GM12892 (cell line): ENCODE measurements at regions not wholly inside any gene's neighbourhood (a gene's known extent, or its start where the extent isn't known, plus 50 kb on each side); places are given as distances from the start of the nearest gene placed in this dataset.
"Not testable (repeated sequence)": the region's sequence is repeated elsewhere in the genome, so short reads cannot be mapped to it uniquely, and the experiment has no call there.

Source experiments
- DNase-seq: peaks from one replicate; pipeline ENCODE4 v3.0.0; 2011; ENCODE audit not compliant: insufficient read length
- FAIRE-seq: peaks from 2 replicates; lab custom pipeline; 2011; peaks lifted over from hg19 to GRCh38; lab: Jason Lieb, UNC
- POLR2A ChIP-seq: IDR thresholded peaks from 2 replicates; pipeline ENCODE4 v1.6.1; 2011; ENCODE audit warnings: low read depth, low read length, control low read depth
- POLR2AphosphoS5 ChIP-seq: IDR thresholded peaks from 2 replicates; pipeline ENCODE4 v1.6.1; 2011; ENCODE audit warnings: low read depth, low read length, control low read depth
- TAF1 ChIP-seq: IDR thresholded peaks from 2 replicates; pipeline ENCODE4 v1.6.1; 2011; ENCODE audit warnings: low read depth, mild to moderate bottlenecking, control low read depth, low read length, borderline replicate concordance

DNA sequence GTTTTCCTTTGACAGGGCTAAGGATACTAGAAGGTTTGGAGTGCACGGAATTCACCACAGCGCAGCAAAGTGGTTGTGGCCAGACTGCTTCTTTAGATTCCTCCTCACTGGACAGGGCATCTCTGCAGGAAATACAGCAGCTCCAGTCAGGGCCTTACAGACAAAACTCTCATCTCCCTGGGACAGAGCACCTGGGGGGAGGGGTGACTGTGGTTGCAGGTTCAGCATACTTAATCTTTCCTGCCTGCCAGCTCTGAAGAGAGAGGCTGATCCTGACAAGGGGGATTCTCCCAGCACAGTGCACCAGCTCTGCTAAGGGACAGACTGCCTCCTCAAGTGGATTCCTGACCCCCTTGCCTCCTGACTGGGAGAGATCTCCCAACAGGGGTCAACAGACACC, 1257.9 kb downstream of the NXPH1 start:
- DNase-seq (no peak), FAIRE-seq (no peak)
- TF ChIP-seq POLR2AphosphoS5: no peak
- no peak for TF ChIP-seq TAF1
- TF ChIP-seq POLR2A: no peak

DNA sequence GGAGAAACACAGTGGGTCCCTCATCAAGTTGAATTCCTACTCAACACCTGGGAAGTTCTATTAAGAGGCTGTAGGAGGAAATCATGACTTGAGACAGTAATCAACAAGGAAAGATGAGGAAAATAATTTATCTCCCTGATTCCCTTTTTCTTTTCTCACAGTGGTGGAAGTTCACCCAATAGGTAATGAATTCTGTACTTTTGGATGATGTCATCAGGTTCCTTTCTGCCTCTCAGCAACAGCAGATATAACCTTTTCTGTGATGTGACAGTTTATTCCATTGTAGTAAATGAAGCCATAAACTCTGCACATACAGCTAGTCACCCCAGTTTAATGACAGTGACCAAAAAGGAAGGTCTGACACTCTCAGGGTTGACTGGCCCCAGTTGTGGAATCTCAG, 1265.0 kb downstream of the NXPH1 start:
- FAIRE-seq: no peak
- no peak for DNase-seq
- no peak for TF ChIP-seq TAF1
- no peak for TF ChIP-seq POLR2A
- no peak for TF ChIP-seq POLR2AphosphoS5

- DNase-seq (no peak), FAIRE-seq (no peak)
- TF ChIP-seq POLR2A (no peak), POLR2AphosphoS5 (no peak), TAF1 (no peak)
Observed at GRCh38 chr7:9709216-9709615, 1264.5 kb upstream of the PHF14 start.

DNA sequence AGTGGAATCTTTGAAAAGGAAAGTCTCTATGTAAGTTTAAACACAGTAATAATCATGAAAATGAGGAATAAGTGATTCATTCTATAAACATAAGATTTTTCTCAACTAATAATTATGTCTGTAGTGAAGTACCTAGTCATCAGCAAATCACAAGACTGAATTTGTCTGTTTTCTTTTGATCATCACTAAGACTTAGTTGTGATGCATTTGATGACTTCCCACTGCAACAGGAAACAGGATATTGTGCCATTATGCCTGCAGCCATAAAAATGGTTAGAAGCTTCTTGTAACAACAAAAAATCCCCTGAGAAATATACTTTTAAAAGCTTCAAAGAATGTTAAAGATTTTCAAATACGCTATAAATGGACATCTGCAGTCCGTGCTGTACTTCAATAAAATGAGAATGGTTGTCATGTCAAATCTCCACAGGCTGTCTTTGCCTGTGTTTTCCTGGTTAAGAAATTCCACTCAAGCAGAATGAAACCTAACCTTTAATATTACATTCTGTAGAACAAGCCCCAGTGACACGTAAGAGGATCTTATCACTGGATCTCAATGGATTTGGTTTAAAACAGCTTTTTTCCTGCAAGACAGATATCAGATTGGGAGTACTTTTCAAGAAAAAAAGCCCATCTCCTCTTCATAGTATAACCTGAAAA, 1262.3 kb upstream of the PHF14 start:
- no peak for TF ChIP-seq POLR2A
- TF ChIP-seq TAF1: no peak
- no peak for TF ChIP-seq POLR2AphosphoS5
- DNase-seq (no peak), FAIRE-seq (no peak)

DNA sequence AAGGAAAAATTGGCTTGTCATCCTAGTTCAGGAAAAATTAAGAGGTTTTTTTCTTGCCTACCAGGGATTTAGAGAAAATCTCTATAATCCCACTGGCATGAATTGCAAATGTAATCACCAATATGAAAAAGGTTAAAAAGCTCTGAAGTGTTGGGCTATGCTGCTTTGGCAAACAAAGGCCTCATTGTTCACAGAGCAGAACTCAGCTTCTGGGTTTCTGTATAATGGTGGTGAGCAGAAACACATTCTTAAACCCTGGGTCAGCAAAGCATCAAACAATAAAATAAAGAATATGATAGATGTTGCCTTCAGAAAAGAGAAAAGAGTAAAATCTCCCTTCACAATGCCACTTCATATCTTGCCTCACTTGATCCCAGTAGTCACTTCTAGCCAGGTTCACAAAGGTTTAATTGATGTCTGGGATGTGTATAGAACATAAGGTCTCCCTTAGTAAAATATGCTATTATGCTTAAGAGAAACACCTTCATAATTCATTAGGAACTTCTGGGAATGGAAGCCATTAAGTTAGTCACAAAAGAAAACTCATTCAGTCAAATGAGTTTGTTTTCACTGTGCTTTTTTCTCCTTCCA, 1255.5 kb upstream of the PHF14 start:
- FAIRE-seq (no peak), DNase-seq (no peak)
- TF ChIP-seq TAF1: no peak
- TF ChIP-seq POLR2AphosphoS5: no peak
- no peak for TF ChIP-seq POLR2A

- no peak for FAIRE-seq
- DNase-seq: no peak
- TF ChIP-seq POLR2A (no peak), TAF1 (no peak), POLR2AphosphoS5 (no peak)
Observed at GRCh38 chr7:9719303-9719702, 1254.4 kb upstream of the PHF14 start.

- TF ChIP-seq POLR2AphosphoS5 (no peak), POLR2A (no peak), TAF1 (no peak)
- FAIRE-seq (no peak), DNase-seq (no peak)
Observed at GRCh38 chr7:9719721-9720120, 1254.0 kb upstream of the PHF14 start.

- not testable (repeated sequence) for FAIRE-seq, DNase-seq
Observed at GRCh38 chr7:9725940-9726663, 1247.6 kb upstream of the PHF14 start.

DNA sequence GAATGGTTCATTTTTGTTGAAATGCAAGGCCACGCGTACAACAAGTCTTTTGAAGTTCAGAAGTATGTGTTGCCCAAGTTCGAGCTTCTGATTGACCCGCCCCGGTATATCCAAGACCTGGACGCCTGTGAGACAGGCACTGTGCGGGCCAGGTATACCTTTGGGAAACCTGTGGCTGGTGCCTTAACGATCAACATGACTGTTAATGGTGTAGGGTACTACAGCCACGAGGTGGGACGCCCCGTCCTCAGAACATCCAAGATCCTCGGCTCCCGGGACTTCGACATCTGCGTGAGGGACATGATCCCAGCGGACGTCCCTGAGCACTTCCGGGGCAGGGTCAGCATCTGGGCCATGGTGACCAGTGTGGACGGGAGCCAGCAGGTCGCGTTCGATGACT, 1246.9 kb upstream of the PHF14 start:
- not testable (repeated sequence) for DNase-seq, FAIRE-seq

GRCh38 chr7:9727467-9727869, 1246.2 kb upstream of the PHF14 start:
- DNase-seq, FAIRE-seq: not testable (repeated sequence)

DNA sequence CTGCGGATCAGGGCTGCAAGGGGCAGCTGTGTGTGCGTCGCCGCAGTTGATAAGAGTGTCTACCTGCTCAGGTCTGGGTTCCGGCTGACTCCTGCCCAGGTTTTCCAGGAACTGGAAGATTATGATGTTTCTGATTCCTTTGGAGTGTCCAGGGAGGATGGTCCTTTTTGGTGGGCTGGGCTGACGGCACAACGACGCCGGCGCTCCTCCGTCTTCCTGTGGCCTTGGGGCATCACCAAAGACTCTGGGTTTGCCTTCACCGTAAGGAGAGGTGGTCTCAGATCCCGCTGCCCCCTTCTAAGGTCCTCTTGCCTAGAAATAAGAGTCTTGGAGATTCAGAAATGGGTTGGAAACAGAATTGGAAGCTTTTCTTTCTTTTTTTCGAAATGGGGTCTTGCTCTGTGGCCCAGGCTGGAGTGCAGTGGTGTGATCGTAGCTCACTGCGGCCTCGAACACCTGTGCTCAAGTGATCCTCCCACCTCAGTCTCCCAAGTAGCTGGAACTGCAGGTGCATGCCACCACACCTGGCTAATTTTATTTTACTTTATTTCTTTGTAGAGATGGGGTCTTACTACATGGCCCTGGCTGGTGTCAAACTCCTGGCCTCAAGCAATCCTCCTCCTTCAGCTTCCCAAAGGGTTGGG, 1245.5 kb upstream of the PHF14 start:
- FAIRE-seq, DNase-seq: not testable (repeated sequence)

DNA sequence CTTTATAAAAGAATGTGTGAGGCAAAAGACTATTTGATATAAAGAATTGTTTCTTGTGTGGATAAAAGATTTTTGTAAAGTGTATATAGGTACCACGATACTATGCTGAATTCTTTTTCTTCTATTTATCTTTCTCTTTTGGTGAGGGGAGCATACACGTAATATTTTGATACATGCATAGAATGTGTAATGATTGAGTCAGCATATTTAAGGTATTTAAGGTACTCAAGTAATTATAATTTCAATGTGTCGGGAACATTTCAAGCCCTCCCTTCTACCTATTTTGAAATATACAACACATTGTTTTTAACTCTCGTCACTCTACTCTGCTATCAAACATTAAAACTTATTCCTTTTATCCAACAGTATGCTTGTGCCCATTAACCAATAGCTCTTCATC, 1221.6 kb upstream of the PHF14 start:
- FAIRE-seq: no peak
- TF ChIP-seq POLR2A: no peak
- no peak for TF ChIP-seq TAF1
- no peak for TF ChIP-seq POLR2AphosphoS5
- DNase-seq: no peak

DNA sequence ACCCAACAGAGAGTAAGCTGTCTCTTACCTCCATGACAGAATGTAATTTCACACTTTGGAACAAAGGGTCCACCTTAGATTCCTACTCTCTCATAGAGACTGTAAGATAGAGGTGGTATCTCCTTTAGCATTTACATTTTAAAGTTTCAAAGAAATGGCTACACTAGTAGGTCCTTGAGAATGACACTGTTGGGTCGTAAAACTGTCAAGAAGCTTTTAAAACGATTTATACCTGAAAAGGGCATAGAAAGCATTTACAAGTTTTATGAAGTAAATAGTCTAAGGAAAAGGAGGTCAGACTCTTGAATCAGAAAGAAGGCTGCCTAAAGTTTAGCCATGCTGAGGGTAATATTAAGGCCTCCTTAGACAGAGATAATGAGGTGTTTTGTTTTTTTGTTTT, 1212.4 kb upstream of the PHF14 start:
- no peak for FAIRE-seq
- no peak for TF ChIP-seq POLR2AphosphoS5
- no peak for TF ChIP-seq POLR2A
- TF ChIP-seq TAF1: no peak
- DNase-seq: no peak
